ENCODE measurements at regions not wholly inside any gene's neighbourhood (a gene's known extent, or its start where the extent isn't known, plus 50 kb on each side); places are given as distances from the start of the nearest gene placed in this dataset.

GRCh38 chr11:30705913-30706675, 119.9 kb upstream of the MPPED2 start:
- TF ChIP-seq, protein P1, sequence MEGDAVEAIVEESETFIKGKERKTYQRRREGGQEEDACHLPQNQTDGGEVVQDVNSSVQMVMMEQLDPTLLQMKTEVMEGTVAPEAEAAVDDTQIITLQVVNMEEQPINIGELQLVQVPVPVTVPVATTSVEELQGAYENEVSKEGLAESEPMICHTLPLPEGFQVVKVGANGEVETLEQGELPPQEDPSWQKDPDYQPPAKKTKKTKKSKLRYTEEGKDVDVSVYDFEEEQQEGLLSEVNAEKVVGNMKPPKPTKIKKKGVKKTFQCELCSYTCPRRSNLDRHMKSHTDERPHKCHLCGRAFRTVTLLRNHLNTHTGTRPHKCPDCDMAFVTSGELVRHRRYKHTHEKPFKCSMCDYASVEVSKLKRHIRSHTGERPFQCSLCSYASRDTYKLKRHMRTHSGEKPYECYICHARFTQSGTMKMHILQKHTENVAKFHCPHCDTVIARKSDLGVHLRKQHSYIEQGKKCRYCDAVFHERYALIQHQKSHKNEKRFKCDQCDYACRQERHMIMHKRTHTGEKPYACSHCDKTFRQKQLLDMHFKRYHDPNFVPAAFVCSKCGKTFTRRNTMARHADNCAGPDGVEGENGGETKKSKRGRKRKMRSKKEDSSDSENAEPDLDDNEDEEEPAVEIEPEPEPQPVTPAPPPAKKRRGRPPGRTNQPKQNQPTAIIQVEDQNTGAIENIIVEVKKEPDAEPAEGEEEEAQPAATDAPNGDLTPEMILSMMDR (IDR thresholded peaks at IDR 0.05; ENCODE audit: insufficient read depth, low read length) = no peak
- TF ChIP-seq POLR2AphosphoS5 (IDR thresholded peaks at IDR 0.05; ENCODE audit: low read depth) (no peak), GABPA (IDR thresholded peaks at IDR 0.05; ENCODE audit: low read depth) (no peak)
- TF ChIP-seq, protein P2, sequence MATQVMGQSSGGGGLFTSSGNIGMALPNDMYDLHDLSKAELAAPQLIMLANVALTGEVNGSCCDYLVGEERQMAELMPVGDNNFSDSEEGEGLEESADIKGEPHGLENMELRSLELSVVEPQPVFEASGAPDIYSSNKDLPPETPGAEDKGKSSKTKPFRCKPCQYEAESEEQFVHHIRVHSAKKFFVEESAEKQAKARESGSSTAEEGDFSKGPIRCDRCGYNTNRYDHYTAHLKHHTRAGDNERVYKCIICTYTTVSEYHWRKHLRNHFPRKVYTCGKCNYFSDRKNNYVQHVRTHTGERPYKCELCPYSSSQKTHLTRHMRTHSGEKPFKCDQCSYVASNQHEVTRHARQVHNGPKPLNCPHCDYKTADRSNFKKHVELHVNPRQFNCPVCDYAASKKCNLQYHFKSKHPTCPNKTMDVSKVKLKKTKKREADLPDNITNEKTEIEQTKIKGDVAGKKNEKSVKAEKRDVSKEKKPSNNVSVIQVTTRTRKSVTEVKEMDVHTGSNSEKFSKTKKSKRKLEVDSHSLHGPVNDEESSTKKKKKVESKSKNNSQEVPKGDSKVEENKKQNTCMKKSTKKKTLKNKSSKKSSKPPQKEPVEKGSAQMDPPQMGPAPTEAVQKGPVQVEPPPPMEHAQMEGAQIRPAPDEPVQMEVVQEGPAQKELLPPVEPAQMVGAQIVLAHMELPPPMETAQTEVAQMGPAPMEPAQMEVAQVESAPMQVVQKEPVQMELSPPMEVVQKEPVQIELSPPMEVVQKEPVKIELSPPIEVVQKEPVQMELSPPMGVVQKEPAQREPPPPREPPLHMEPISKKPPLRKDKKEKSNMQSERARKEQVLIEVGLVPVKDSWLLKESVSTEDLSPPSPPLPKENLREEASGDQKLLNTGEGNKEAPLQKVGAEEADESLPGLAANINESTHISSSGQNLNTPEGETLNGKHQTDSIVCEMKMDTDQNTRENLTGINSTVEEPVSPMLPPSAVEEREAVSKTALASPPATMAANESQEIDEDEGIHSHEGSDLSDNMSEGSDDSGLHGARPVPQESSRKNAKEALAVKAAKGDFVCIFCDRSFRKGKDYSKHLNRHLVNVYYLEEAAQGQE (IDR thresholded peaks at IDR 0.05; ENCODE audit: insufficient replicate concordance, low read depth) = no peak
